ELR (cell line): ENCODE measurements at regions not wholly inside any gene's neighbourhood (a gene's known extent, or its start where the extent isn't known, plus 50 kb on each side); places are given as distances from the start of the nearest gene placed in this dataset.
A peak's percentile ranks its signal among the peaks of the same experiment; 100 is the strongest.

Experiments
- DNase-seq: peaks from one replicate; pipeline ENCODE4 v3.0.0-alpha.2; 2015; ENCODE audit warnings: low read depth

DNA sequence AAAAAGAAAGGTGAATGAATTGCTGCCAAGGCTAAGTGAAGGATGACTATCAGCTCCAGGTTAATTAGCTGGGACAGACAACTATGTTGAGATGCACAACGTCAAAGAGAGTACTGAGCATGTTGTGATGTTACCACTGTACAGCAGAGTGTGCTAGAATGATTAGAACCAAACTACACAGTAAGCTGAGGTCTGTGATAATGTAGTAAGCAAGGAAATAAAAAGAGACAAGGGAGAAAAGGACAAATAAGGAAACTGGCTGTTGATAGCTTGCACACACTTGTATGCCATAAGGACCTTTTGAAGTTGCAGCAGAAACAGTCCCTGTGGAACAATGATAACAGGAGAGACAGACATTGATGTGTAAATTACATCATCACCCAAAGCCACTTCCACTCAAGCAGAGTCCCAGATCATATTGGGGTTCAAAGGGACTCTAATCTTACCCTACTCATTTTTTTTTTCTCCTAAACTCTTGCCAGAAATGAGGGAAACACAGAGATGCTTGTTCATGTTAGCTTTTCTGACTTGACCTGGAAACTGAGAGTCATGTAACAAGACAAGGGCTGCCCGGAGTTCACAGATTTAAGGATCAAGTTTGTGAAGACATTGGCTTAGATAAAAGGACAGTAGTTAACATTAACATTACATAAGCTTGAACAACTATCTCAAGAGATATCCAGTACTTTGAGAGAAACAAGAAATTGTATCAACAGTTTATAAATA is 189.9 kb downstream of the CENPW start:
- DNase-seq = peak; percentile 2

DNA sequence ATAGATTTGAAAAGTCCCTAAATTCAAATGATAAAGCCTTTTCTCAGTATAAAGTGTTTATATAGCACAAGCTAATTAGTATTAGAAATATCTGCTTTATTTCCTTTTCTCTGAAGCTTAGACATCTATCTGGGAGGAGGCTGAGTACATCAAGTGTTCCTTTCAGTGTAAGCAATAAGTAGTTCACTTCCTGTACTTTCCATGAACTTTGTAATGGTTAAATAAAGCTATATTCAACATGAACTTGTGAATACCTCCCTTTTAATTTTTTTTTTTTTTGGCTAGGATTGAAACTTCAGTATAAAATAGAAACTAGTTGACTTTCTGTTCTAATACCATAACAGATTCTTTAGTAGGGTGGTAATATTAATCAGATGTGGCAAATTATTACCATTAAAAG is 190.9 kb downstream of the CENPW start:
- no peak for DNase-seq

DNA sequence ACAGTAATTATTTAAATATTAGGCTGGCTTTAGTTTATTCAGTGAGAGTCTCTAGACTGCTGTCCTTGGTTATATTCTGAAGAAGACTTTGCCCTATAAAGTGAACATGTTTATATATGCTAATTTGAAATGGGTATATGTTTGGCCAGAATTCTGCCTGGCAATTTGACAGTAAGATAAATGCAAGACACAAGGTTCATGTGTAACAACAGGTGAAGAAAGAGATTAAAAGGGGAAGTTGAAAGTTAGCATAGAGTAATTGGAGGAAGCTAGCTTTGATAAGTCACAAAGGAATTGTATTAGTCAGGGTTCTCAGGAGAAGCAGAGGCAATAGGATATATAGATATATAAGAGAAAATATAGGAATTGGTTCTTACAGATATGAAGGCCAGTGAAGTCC is 191.4 kb downstream of the CENPW start:
- DNase-seq = no peak

DNA sequence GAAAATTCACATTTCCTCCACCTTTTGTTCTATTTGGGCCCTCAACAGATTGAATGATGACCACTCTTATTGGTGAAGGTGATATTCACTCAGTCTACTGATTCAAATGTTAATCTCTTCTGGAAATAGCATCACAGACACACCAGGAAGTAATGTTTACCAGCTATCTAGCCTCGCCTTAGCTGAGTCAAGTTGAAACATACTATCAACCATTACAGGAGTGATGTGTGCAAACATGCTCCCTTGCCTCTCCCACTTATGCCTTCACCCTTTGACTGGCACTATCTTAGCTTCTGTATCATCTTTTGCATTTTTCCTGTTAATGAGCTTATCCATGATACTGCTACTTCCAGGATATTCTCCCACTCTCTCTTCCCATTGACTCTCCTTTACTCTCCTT is 191.9 kb downstream of the CENPW start:
- DNase-seq = no peak

DNA sequence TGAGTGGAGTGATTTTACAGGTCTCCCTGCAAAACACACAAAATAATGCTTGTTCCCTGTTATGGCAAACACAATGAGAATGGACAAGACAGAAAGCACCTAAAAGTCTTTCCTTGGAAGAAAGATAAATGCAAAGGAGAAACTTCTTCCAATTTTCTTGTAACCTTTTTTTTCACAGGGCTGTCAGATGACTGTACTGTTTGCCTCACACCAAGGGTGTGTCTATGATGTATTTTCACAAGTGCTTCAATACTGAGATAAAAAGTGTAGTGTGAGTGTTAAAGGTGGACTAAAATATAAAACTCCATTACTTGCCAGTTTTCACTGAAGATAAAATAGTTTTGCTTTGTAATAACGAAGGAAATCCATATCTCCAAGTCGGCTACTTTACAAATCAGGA is 194.5 kb downstream of the CENPW start:
- DNase-seq = no peak

DNA sequence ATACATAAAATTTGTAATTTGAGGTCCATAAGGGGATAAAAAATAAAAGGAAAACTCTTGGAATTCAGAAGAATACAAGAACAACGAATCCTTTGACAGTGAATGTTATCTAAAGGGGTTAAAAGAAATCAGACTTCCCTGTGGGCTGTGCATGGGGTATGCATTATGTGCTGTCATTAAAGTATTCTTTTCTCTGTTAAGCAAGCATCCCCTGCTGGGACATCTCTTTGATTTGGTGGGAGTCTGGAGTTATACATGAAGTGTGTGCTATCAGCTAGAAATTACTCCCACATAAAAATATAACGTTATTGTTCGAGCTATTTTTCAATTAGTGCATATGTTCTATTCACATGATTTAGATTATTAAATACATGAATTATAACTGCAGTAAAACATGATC is 195.2 kb downstream of the CENPW start:
- DNase-seq = no peak

DNA sequence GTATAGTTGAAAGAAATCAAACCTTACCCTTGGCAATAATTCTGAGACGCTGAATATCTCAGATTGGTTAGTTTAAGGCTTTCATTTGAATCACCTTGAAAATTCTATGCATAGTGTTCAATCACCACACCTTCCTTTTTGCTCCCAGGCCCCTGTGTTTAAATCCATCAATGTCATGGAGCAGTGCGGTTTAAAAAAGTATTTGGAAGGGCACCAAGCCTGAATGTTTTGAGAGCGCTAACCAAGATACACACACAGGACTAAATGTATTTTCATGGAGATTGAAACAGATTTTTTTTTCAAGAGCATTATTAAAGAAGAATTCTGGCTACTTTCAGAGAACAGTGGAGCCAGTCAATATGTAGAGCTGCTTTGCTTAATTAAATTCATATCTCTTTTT is 195.7 kb downstream of the CENPW start:
- no peak for DNase-seq

DNA sequence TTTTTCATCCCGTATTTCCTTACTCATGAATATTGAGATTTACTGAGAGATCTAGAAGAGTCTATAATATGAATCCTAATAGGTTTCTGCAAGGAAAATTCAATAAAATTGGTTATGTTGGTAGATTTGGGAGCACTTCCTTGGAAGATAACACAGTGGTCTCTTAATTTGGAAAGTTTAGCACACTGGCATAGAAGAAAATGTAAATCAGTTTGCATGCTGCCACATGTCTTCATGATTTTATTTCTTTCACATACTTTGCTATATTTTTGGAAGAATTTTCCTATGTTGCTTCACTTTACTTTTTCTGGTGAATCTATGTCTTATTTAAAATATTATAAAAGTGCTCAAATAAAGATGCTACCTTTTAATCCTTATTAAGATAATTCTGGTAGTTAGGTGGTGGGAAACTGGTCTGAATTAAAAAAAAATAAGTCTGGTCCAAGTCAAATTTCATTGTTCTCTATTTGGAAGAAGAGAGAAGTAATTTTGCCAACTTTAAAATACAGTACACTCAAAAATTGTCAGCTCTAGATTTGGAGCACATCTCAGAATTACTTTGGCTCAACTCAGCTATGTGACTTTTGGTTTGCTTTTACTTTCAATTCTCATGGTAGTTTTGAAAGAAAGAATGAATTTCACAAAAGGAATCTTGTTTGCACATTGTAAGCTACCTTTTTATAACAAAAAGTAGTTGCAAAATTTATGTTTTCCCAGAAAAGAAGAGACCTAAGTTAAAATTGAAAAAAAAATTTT is 197.3 kb downstream of the CENPW start:
- DNase-seq = no peak

DNA sequence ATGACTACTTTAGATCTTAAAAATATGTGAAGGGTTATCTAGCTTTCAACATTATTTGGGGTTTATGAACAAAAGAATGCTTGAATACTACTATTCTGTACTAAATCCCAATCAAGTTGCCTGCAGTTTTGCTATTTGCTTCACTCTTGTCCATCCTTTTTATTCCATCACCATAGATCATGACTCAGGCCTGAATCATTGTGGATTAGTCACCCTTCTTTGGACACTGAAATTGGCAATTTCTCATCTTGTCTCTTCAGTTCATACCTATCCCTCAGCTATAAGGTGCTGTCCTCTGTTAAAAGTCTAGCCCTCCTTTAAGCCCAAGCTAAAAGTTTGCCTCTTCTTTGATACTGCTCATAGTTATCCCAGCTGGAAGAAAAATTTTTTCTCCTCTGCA is 199.1 kb downstream of the CENPW start:
- peak; percentile 79 for DNase-seq

DNA sequence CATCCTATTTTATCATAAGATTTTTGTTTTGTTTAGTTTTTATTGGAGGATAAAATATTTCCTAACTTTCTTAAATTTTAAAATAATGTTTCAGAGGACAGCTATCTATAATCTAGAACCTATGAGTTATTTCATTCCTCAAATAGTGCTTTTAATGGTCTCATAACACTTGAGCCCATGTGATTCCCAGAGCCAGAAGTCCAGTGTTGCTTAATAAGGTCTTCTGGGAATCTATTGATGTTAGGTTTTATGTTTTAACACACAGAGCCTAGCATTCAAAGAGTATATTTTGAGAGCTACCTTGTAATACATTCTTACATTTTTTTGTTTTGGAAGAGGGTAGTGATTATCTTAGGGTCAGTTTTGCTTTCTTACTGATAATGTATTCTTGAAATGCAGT is 200.2 kb downstream of the CENPW start:
- no peak for DNase-seq

DNA sequence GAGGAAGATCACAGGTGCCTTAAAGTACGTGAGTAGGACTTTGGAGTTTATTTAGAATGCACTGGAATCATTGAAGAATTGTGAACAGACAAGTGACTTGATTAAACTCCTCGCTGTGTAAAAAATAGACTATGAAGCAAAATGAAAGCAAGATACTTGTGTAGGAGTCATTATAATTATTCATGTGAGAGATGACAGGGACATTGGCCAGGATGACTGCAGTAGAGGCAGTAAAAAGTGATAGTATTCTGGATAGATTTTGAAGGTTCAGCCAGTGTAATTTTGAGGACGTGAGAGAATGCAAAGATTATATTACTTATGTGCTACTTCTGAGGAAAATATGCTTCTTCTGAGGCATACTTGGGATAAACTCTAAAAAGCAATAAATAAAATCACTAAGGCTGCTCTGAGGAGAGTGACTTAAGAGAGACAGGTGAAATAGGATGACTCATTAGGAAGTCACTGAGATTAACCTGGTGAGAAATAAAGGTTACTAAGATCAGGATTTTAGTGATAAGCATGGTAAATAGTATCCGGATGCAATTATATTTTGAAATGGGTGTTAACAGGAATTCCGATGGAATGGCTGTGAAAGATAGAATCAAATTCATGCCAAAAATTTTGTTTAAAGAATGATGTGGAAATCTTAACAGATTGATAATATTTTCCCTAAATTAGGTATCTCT is 202.0 kb downstream of the CENPW start:
- DNase-seq = no peak

DNA sequence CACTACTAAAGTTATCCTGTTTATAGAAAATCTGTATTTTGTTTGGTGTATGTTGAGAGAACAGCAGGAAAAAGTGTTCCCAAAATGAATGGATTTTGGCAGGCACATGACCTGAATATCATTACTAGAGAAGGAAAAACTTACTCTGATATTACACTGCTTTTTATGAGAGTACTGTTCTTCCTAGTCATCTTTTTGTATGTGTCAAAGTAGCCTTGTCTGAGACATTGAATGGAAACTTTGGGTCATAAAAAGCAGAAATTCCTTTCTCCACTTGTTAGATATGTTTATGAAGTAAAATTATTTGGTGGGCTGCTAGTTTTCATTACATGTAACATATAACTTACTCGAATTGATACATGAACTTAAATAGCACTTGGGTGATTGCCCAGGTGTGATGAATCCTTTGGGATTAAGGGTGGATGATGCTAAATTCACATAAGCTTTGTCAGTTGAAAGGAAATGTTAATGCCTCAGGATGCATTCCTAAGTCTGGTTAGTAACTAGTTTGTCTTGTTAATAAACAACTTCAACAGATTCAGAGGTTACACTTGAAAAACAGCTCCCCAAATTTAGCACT is 206.7 kb downstream of the CENPW start:
- DNase-seq = no peak

DNA sequence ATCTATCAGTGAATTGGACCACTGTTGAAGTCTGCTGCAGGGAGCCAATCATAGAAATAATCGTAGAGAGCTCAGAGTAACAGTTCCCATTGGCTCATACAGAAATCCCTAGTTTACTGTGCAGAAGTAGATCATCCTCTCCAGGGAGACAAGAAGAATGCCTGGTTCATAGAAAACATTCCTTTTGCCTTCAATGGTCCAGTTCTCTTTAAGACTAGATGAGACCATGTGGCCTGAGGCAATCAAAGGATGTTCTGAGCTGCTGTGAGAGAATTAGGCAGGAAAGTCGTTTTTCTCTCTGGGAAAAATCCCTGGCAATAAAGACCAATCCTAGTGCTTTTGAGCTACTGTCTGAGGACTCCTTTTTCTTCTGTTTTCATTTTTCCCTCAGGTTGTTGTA is 208.4 kb downstream of the CENPW start:
- no peak for DNase-seq

DNA sequence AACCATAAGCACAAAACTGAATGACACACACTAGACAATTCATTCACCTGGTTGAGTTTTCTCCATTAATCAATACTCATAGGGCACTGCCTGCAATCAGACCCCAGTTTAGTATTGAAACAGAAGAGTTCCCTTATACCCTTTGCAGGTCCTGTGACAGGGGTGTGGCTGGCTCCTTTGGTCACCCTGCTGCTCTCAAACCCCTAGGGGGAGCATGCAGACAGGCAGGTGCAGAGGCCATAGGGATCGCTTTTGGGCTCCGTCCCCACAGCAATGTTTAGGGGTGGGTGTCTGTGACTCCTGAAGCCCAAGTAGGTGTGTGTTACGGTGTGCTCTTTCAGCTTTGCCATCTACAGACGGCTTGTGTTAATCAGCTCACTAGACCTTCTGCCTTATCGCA is 210.4 kb downstream of the CENPW start:
- DNase-seq = no peak

DNA sequence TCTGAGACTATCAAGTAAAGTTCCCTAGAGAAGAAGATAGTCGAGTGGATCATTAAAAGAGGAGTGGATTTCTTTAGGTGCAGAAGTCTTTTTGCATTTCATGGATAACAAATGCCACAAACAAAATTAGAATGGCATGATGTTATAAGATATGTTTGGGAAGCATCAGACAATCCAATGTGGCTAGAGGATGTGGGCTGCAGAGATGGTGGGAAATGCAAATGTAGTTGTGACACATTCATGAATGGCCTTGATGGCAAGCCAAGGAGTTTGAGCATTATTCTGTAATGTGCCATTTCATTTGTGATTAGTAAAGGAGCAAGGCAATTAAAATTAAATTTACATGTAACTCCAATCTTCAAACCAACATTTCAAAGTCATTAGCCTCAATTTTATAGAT is 211.9 kb downstream of the CENPW start:
- DNase-seq = no peak

DNA sequence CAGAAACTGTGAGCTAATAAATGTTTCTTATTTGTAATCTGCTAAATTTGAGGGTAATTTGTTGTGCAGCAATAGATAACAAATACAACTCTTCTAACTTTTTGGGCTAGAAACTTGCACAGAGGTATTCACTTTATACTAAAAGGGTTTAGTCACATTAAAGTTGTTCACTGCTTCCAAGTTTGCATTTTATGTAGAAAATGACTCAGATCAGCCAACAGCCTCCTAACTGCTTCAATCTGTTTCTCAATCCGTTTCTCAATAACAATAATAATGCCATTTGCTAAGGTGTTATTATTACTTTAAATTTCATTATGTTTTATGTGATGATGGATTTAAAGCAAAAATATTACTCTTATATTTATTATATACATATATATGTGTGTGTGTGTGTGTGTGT is 213.9 kb downstream of the CENPW start:
- no peak for DNase-seq

DNA sequence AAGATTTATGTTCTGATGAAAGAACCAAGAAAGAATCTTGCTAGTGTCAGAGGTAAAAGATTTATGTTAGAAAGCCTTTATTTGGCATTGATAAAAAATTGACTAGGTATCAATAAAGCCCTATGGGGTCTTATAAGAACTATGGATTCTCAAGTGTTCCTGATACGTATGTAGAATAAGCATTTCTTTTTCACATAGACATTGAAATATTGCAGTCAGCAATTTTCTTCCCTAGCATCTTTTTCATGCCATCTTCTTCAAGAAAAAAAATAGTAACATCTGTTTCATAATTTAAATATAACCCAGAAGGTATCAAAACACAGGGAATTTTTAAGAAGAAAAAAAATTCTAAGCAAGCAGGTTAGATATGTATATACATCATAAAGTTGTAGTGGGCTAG is 230.6 kb downstream of the CENPW start:
- DNase-seq = no peak

DNA sequence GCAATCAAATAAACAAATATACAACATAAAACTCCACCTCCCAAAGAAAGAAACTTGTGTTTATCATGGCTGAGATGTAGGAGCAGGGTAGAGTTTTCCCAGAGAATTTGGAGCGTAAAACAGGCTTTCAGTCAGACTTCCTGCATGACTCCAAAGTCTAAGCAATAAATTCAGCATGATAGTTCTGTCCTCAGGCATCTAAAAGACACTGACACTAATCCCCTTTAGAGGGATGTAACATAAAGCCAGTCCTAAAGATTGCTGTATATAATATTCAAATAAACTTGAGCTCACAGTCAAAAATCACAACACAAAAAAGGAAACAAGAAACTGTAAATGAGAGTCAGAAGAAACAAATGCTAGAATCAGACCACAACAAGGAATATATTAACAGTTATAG is 234.4 kb downstream of the CENPW start:
- DNase-seq = no peak

DNA sequence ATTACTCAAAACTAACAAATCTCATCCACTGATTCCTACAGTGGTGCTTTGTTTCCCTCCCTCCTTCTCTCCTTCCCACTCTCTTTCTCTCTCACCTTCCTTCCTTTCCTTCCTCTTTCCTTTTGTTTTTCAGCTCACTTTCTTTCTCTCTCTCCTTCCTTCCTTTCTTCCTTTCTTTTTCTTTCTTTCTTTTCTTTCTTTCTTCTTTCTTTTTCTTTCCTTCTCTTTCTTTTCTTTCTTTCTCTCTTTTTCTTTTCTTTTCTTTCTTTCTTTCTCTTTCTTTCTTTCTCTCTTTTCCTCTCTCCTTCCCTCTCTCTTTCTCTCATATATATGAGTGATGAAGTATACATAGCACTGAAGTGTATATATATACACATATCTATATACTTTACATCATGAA is 241.4 kb downstream of the CENPW start:
- no peak for DNase-seq

DNA sequence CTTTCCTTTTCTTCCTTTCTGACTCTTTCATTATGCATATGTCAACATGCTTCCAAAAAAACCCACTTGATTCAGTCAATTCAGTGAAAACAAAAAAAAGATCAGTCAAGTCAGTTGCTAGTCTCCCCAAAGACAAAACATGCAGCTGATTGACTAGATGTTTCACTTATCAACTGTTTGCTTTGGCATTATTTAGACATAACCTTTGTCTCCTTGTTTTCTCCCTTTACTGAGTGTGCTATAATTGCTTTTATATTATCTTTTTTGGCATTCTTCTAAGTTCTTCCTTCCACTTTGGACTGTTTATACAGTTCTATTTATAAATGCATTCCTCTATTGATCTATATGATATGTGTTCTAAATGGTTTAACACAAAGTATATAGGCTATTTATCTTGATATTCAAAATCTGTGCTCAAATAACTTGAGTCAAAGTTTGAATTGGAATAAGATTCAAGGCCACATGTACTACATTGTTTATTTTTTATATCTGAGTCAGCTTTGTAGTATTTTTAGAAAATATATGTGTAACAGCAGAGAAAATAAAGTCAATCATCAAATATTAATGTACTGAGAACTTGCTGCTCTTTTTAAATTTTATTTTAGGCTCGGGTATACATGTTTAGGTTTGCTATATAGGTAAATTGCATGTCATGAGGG is 260.5 kb downstream of the CENPW start:
- no peak for DNase-seq

DNA sequence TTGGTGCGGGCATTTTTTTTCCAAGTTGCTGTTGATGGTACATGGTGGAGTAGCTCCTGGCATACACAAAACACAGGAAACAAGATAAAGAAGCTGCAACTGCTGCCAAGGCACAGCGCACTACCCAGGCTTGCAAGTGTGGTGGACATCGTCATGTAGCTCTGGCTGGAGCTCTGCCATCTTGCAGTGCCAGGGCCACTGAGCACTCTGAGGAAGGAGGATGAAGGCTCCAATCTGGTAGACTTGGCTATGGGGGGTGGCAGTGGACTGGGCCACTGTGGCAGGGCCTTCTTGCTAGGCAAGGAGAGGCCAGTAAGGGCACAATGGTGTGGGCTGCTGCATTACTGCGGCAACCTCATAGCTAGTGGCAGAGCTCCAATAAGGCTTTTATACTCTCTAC is 263.5 kb downstream of the CENPW start:
- DNase-seq = no peak

DNA sequence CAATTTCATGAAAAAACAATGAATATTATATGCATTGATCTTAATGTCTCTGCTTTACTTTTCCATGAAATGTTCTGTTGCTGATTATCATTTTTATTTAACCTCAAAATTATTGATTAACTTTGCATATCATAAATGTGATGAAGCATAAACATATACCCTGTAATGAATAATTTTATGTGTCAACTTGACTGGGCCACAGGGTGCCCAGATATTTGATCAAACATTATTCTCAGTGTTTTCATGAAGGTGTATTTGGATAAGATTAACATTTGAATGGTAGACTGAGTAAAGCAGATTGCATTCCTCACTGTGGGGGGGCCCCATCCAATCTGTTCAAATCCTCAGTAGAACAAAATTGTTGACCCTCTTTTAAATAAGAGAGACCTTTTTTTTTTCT is 265.2 kb downstream of the CENPW start:
- no peak for DNase-seq
